GM12878 (cell line): ENCODE measurements at regions not wholly inside any gene's neighbourhood (a gene's known extent, or its start where the extent isn't known, plus 50 kb on each side); places are given as distances from the start of the nearest gene placed in this dataset.

Experiments used
- ATAC-seq: fragments of 200-7000 bp; cut with Tn5 transposase; 3 replicates; pipeline ENCODE4 v1.9.1; 2020; ENCODE audit warnings: mild to moderate bottlenecking, moderate library complexity
- BruUV-seq: library from RNA; stranded (reverse); fragments of 400-500 nt; replicated peaks from 2 replicates; lab custom pipeline; 2021; lab: Mats Ljungman, UMichigan
- CTCF ChIA-PET: fragments of 300-600 bp; sonication (Branson Sonifier 250); formaldehyde crosslinking; extraction: SDS; loops from one replicate; lab custom pipeline; 2021; ENCODE audit warnings: inconsistent platforms; lab: Yijun Ruan, JAX
- POLR2A ChIA-PET: fragments of 350-600 bp; formaldehyde crosslinking; extraction: SDS; loops from one replicate; lab custom pipeline; 2021; ENCODE audit warnings: inconsistent platforms; lab: Charles Lee
- RAD21 ChIA-PET: fragments of 300-600 bp; sonication (Branson Sonifier 250); formaldehyde crosslinking; loops from one replicate; lab custom pipeline; 2023; ENCODE audit warnings: antibody characterized with exemption; ENCODE audit not compliant: unreplicated experiment; lab: Charles Lee
- SMC1A ChIA-PET: fragments of 300-600 bp; sonication (Branson Sonifier 250); formaldehyde crosslinking; loops from one replicate; lab custom pipeline; 2023; ENCODE audit not compliant: unreplicated experiment, uncharacterized antibody; lab: Charles Lee
- DNase-seq: peaks from one replicate; pipeline ENCODE4 v3.0.0-alpha.2; 2011; ENCODE audit warnings: low read depth, low spot score
- FAIRE-seq: peaks from 3 replicates; lab custom pipeline; 2011; peaks lifted over from hg19 to GRCh38; lab: Jason Lieb, UNC
- H2AFZ ChIP-seq: 2 replicates; pipeline ENCODE4 v1.6.0; 2011; ENCODE audit warnings: low read depth, low read length, control low read depth; ENCODE audit not compliant: control insufficient read depth
- H3K27ac ChIP-seq: 2 replicates; pipeline ENCODE4 v1.5.1; 2011; ENCODE audit warnings: control low read depth; ENCODE audit not compliant: control insufficient read depth, insufficient read depth
- H3K27me3 ChIP-seq, 2 experiments: replicated peaks in 1 of 2; 2 replicates each; pipeline versions ENCODE4 v1.6.0 to v1.6.1; 2011; ENCODE audit warnings: low read length in 1 of 2; ENCODE audit not compliant: control insufficient read depth in 2 of 2, insufficient read depth in 2 of 2
- H3K36me3 ChIP-seq, 2 experiments: 2 replicates each; pipeline ENCODE4 v1.5.1; 2011; ENCODE audit warnings: low read length in 1 of 2; ENCODE audit not compliant: control insufficient read depth in 2 of 2, insufficient read depth in 2 of 2
- H3K4me1 ChIP-seq: 2 replicates; pipeline ENCODE4 v1.6.1; 2011; ENCODE audit warnings: mild to moderate bottlenecking, low read length, moderate library complexity, mixed read lengths; ENCODE audit not compliant: control insufficient read depth, insufficient read depth
- H3K4me2 ChIP-seq: 2 replicates; pipeline ENCODE4 v1.6.0; 2011; ENCODE audit warnings: control low read depth; ENCODE audit not compliant: control insufficient read depth, insufficient read depth
- H3K4me3 ChIP-seq: fragments of 200-600 bp; sonication (generic); 2 replicates; pipeline ENCODE4 v1.5.1; 2016
- H3K79me2 ChIP-seq: 2 replicates; pipeline ENCODE4 v1.6.0; 2011; ENCODE audit warnings: low read length; ENCODE audit not compliant: control insufficient read depth, insufficient read depth
- H3K9ac ChIP-seq: 2 replicates; pipeline ENCODE4 v1.8.0; 2011; ENCODE audit warnings: low read length, control low read depth, mixed read lengths; ENCODE audit not compliant: control insufficient read depth, insufficient read depth
- H3K9me3 ChIP-seq: replicated peaks from 3 replicates; pipeline ENCODE4 v1.5.1; 2011; ENCODE audit warnings: mild to moderate bottlenecking, low read length; ENCODE audit not compliant: control insufficient read depth, insufficient read depth
- H4K20me1 ChIP-seq: 2 replicates; pipeline ENCODE4 v1.6.0; 2011; ENCODE audit not compliant: control insufficient read depth, insufficient read depth
- CBX5 ChIP-seq: sonication (generic); IDR thresholded peaks from 2 replicates; pipeline ENCODE4 v1.6.1; 2016; ENCODE audit warnings: low read depth, moderate library complexity, mild to moderate bottlenecking, inconsistent platforms
- CREB1 ChIP-seq: IDR thresholded peaks from 2 replicates; pipeline ENCODE4 v1.6.1; 2012; ENCODE audit warnings: low read depth, mild to moderate bottlenecking, inconsistent platforms
- E2F4 ChIP-seq: IDR thresholded peaks from 2 replicates; pipeline ENCODE4 v1.6.1; 2012; ENCODE audit warnings: low read depth, low read length, improper control_type of control experiment
- EZH2 ChIP-seq: IDR thresholded peaks from 2 replicates; pipeline ENCODE4 v1.6.1; 2012; ENCODE audit warnings: low read depth, mild to moderate bottlenecking, control low read depth, inconsistent platforms, low read length, borderline replicate concordance; ENCODE audit not compliant: control insufficient read depth
- GATAD2B ChIP-seq: fragments of 450-650 bp; conservative IDR thresholded peaks from 2 replicates; pipeline ENCODE4 v1.6.1; 2017; ENCODE audit warnings: low read depth, mild to moderate bottlenecking, moderate library complexity
- MEF2B ChIP-seq: fragments of 450-650 bp; IDR thresholded peaks from 2 replicates; pipeline ENCODE4 v1.6.1; 2018; ENCODE audit warnings: mild to moderate bottlenecking, moderate library complexity; ENCODE audit not compliant: partially characterized antibody, poor library complexity, severe bottlenecking
- MYC ChIP-seq: IDR thresholded peaks from 2 replicates; pipeline ENCODE4 v1.6.1; 2011; ENCODE audit warnings: mild to moderate bottlenecking, low read length, moderate library complexity, inconsistent platforms; ENCODE audit not compliant: insufficient read depth, insufficient replicate concordance, insufficient read length, severe bottlenecking
- NFXL1 ChIP-seq: fragments of 450-650 bp; IDR thresholded peaks from 2 replicates; pipeline ENCODE4 v1.6.1; 2017; ENCODE audit warnings: antibody characterized with exemption, mild to moderate bottlenecking, borderline replicate concordance
- NR2F1 ChIP-seq: fragments of 450-650 bp; conservative IDR thresholded peaks from 2 replicates; pipeline ENCODE4 v1.6.1; 2017; ENCODE audit warnings: mild to moderate bottlenecking
- PKNOX1 ChIP-seq: fragments of 450-650 bp; IDR thresholded peaks from 2 replicates; pipeline ENCODE4 v1.6.1; 2016; ENCODE audit warnings: mild to moderate bottlenecking
- PML ChIP-seq: IDR thresholded peaks from 2 replicates; pipeline ENCODE4 v1.6.1; 2012; ENCODE audit warnings: low read length, inconsistent platforms
- RB1 ChIP-seq: fragments of 450-650 bp; formaldehyde crosslinking; IDR thresholded peaks from 2 replicates; pipeline ENCODE4 v1.6.1; 2017; ENCODE audit warnings: mild to moderate bottlenecking, borderline replicate concordance
- SUZ12 ChIP-seq: fragments of 200-600 bp; sonication (generic); IDR thresholded peaks from one replicate; pipeline ENCODE4 v1.6.1; 2018; ENCODE audit warnings: antibody characterized with exemption, mild to moderate bottlenecking; ENCODE audit not compliant: unreplicated experiment
- USF2 ChIP-seq: IDR thresholded peaks from 2 replicates; pipeline ENCODE4 v1.6.1; 2011; ENCODE audit warnings: low read depth, low read length, improper control_type of control experiment, borderline replicate concordance
- ZBED1 ChIP-seq: IDR thresholded peaks from 2 replicates; pipeline ENCODE4 v1.6.1; 2016; ENCODE audit warnings: borderline replicate concordance
- ZBTB33 ChIP-seq: fragments of 450-650 bp; IDR thresholded peaks from 2 replicates; pipeline ENCODE4 v1.6.1; 2017; ENCODE audit warnings: mild to moderate bottlenecking
- ZNF207 ChIP-seq: fragments of 450-650 bp; IDR thresholded peaks from 2 replicates; pipeline ENCODE4 v1.6.1; 2014; ENCODE audit warnings: antibody characterized with exemption, mild to moderate bottlenecking, borderline replicate concordance
- WGBS: methylation state at CpG from one replicate; pipeline ENCODE4 v1.1.6; 2016; ENCODE audit warnings: low lambda C conversion rate; ENCODE audit not compliant: insufficient replicate concordance, insufficient coverage; ENCODE audit errors: missing lambda C conversion rate; 5-methylcytosine and 5-hydroxymethylcytosine counted together
- in situ Hi-C: fragments of 300-500 bp; cut with MboI; formaldehyde crosslinking; loops from 9 replicates; pipeline ENCODE4 v1.14.3; 2018; ENCODE audit warnings: mixed read lengths
- intact Hi-C: fragments of 100-400 bp; cut with micrococcal nuclease; formaldehyde crosslinking; loops from one replicate; pipeline ENCODE4 v1.14.2; 2022; ENCODE audit not compliant: unreplicated experiment

GRCh38 chr2:56589835-56590234 lies 406.0 kb downstream of the CCDC85A start (continued):
- TF ChIP-seq ZBTB33, result no peak

- TF ChIP-seq SUZ12 (no peak), CBX5 (no peak), EZH2 (no peak), NR2F1 (no peak), PKNOX1 (no peak), MYC (no peak), PML (no peak), ZNF207 (no peak), ZBED1 (no peak), NFXL1 (no peak), MEF2B (no peak), RB1 (no peak), CREB1 (no peak), USF2 (no peak), E2F4 (no peak), GATAD2B (no peak)
- WGBS, result 0% methylated on average over 3 of the region's 3 CpGs
- ChIA-PET SMC1A (no interaction called here), CTCF (no interaction called here), POLR2A (no interaction called here), RAD21 (no interaction called here)
- H3K9me3 ChIP-seq, result no peaks in the 10 kb centered on the region
- no peak overlapping the region for H3K27ac ChIP-seq
- H3K9ac ChIP-seq, result no peak overlapping the region
- in situ Hi-C loops, result no loop called here
- no peaks in the 10 kb centered on the region for H3K27me3 ChIP-seq
- no peaks in the 10 kb centered on the region for H3K36me3 ChIP-seq
- intact Hi-C loops, result no loop called here
- no peak overlapping the region for H2AFZ ChIP-seq
- no peaks in the 10 kb centered on the region for H4K20me1 ChIP-seq
- H3K4me1 ChIP-seq, result no peaks in the 10 kb centered on the region
- no peaks in the 10 kb centered on the region for H3K79me2 ChIP-seq
- DNase-seq, result no peak
- no peak overlapping the region for H3K4me2 ChIP-seq
- no peak for FAIRE-seq
- no peak overlapping the region for H3K4me3 ChIP-seq
- no peak for ATAC-seq
- no TSS peak for BruUV-seq
These were observed 406.8 kb downstream of the CCDC85A start for GRCh38 chr2:56590611-56591010.
